ENCODE measurements at regions not wholly inside any gene's neighbourhood (a gene's known extent, or its start where the extent isn't known, plus 50 kb on each side); places are given as distances from the start of the nearest gene placed in this dataset.

DNA sequence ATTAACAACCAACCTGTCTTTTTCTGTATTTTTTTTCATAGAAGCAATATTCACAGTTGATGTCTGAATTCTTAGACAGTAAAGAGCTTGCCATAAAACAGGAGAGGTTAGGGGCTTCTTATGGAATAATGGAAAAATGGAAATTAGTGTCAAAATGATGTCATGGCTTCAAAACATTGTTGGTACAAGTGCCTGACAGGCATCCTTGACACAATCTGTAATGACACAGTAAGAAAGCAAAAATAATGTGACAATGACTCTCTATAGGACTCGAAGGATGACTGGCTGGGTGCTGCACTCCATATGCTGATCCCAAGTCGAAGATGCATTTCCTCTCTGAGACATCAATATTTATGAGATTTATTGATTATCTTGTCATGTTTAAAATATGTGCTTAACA is 205.3 kb upstream of the DACH1 start:
- TF ChIP-seq, protein P1, sequence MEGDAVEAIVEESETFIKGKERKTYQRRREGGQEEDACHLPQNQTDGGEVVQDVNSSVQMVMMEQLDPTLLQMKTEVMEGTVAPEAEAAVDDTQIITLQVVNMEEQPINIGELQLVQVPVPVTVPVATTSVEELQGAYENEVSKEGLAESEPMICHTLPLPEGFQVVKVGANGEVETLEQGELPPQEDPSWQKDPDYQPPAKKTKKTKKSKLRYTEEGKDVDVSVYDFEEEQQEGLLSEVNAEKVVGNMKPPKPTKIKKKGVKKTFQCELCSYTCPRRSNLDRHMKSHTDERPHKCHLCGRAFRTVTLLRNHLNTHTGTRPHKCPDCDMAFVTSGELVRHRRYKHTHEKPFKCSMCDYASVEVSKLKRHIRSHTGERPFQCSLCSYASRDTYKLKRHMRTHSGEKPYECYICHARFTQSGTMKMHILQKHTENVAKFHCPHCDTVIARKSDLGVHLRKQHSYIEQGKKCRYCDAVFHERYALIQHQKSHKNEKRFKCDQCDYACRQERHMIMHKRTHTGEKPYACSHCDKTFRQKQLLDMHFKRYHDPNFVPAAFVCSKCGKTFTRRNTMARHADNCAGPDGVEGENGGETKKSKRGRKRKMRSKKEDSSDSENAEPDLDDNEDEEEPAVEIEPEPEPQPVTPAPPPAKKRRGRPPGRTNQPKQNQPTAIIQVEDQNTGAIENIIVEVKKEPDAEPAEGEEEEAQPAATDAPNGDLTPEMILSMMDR (IDR thresholded peaks at IDR 0.05; ENCODE audit: borderline replicate concordance, extremely low read depth, low read length, poor library complexity, severe bottlenecking) = no peak
- TF ChIP-seq EZH2 (IDR thresholded peaks at IDR 0.05; ENCODE audit: borderline replicate concordance, low read depth, low read length, severe bottlenecking) = no peak

Data from DND-41 (cell line).